Stimulated activated CD4-positive, alpha-beta T cell treated with anti-CD3 and anti-CD28 coated beads, Interleukin-1b, Interleukin-23, amount 100 ng/mL, for 48 hours (primary cell): ENCODE measurements at regions not wholly inside any gene's neighbourhood (a gene's known extent, or its start where the extent isn't known, plus 50 kb on each side); places are given as distances from the start of the nearest gene placed in this dataset.

ENCODE experiments used
- DNase-seq: peaks from one replicate; pipeline ENCODE4 v3.0.0-alpha.2; 2020

GRCh38 chr3:174408310-174408709 lies 450.8 kb upstream of the NAALADL2 start:
- DNase-seq = no peak

- DNase-seq = no peak
Measured at GRCh38 chr3:174409086-174409743, 449.9 kb upstream of the NAALADL2 start.

- DNase-seq = no peak
Measured at GRCh38 chr3:174413062-174413912, 445.8 kb upstream of the NAALADL2 start.

DNA sequence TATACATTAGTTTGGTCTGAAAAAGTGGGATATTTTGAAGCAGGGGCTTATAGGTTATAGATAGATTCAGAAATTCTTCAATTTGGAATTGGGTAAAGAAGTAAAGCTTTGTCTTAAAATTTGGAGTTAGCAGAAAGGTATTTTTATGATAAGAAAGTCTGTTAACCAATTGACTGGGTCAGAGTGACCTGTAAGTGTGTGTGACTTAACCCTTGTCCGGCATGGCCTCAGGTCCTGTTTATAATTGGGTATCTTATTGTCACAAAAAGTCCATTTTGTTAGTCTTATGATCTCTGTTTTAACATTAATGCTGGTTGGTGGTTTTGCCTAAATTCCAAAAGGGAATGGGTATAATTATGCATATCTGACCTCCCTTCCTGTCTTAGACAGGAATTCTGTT lies 444.2 kb upstream of the NAALADL2 start:
- no peak for DNase-seq

DNA sequence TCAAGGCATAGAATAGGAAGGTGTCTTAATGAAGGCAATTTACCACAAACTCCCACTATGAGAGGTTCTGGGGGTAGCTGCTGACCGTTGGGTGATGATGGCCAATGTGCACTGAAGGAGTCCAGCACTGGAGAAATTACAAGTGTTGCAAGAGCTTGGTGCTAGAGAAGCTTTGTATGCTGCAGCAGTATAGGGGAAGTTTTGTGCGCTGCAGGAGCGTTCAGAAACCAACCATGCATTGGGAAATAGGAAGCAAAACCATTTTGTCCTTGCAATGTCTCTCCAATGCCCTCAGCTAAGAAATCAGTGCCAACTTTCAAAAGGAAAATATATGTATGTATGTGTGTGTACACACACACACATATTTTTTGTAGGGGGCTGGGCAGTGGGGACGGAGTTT lies 441.6 kb upstream of the NAALADL2 start:
- no peak for DNase-seq

DNA sequence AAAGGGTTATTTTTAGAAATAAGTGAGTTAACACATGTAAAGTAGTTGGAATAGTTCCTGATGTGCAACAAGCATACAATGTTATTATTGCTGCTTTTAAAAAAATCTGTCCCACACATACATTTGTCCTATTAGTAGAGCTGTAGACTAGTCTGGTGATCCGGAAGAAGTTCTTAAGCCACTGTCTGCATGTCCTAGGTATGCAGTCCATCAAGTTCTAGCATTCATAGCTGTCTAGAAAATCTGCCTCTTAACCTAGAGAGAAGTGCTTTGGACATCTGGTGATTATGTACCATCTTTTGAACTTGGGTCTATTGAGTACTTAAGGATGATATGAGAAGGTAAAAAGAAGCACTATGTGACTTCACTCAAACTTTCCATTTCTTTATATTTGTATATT lies 439.9 kb upstream of the NAALADL2 start:
- no peak for DNase-seq

DNA sequence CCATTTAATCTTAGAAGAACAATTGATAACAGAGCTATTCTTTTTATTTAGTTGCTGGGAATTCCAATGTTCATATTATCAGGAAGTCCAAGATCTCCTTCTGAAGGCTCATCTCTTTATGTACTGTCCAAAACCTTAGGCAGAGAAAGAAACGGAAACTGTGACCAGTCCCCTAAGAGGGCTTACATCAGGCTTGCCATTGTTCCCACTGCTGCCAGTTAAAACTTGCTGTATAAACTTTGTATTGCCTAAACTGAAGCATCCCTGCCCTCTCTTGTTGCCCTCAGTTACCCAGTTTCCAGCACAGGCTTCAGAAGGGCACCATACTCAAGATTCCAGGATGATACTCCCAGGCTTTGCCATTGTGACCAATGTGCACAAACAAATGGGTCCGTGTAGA lies 435.2 kb upstream of the NAALADL2 start:
- DNase-seq = no peak

DNA sequence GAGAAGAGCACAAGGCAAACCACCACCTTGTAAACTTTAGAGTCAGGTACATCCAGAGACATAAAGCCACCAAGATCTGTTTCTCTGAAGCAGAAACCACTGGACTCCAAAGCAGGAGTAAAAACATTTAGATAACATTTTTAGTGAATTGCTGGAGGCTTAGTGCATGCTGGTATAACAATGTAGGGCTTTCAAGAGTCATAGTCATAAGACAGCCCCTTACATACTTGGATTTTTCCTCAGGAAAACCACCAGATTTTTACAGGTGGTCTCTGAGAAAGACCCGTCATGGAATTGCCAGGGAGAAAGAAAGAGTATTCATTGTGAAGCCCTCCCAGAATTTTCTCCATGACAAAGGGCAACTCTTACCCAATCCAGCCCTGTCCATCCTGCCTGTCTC lies 434.5 kb upstream of the NAALADL2 start:
- DNase-seq = no peak

- DNase-seq = no peak
Measured at GRCh38 chr3:174425422-174425821, 433.7 kb upstream of the NAALADL2 start.

DNA sequence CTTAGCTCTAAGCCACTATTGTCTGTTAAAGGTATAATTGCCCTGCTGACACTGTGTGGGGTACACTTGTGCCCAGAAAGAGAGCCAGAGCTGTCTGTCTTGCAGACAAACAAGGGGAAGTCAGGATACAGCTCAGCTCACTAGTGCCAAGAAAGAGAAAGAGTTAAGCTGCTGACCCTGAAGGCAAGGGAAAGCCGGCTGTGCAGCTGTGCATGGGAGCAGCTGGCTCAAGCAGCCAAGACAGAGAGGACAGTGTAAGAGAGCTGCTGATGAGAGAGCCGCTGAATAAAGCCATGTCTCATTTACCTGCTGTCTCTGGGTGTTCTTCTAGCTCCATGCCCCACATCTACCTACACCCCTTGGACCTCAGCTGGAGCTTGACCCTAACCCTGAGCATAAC lies 428.1 kb upstream of the NAALADL2 start:
- DNase-seq = no peak

DNA sequence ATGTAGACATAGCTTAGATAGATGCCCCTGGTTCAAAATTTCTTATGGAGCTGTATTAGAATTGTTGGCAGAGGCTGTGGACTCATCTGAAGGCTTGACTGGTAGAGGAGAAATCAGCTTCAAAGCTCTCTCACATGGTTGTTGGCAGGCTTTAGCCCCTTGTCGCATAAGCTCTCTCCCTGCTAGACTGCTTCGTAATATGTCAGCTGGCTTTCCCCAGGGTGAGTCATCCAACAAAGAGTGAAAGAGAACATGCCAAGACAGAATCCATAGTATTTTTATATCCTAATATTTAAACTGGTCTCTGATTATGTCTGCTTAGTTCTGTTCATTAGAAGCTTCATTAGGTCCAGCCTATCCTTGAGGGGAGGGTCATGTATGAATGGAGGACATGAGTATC lies 427.4 kb upstream of the NAALADL2 start:
- DNase-seq = no peak

DNA sequence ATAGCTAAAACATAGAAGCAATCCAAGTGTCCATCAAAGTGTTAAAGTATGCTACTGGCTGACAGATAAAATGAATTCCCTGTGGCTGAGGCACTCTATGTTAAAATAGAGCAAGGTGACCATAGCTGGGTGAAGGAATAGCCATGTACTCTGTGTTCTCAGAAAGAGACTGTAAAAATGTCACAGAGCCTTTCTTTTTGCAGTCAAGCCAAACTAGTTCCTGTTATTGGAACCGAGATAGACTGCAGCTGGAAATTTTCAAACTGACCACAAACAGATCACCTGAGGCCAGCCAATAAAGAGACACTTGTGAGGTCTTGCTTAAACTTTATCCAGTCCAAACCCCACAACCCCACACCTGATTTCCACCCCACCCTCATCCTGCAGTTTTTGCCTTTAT lies 422.8 kb upstream of the NAALADL2 start:
- no peak for DNase-seq

- no peak for DNase-seq
Measured at GRCh38 chr3:174438501-174439145, 420.5 kb upstream of the NAALADL2 start.

- DNase-seq = no peak
Measured at GRCh38 chr3:174439331-174440252, 419.5 kb upstream of the NAALADL2 start.

- DNase-seq = no peak
Measured at GRCh38 chr3:174440253-174440701, 418.9 kb upstream of the NAALADL2 start.

DNA sequence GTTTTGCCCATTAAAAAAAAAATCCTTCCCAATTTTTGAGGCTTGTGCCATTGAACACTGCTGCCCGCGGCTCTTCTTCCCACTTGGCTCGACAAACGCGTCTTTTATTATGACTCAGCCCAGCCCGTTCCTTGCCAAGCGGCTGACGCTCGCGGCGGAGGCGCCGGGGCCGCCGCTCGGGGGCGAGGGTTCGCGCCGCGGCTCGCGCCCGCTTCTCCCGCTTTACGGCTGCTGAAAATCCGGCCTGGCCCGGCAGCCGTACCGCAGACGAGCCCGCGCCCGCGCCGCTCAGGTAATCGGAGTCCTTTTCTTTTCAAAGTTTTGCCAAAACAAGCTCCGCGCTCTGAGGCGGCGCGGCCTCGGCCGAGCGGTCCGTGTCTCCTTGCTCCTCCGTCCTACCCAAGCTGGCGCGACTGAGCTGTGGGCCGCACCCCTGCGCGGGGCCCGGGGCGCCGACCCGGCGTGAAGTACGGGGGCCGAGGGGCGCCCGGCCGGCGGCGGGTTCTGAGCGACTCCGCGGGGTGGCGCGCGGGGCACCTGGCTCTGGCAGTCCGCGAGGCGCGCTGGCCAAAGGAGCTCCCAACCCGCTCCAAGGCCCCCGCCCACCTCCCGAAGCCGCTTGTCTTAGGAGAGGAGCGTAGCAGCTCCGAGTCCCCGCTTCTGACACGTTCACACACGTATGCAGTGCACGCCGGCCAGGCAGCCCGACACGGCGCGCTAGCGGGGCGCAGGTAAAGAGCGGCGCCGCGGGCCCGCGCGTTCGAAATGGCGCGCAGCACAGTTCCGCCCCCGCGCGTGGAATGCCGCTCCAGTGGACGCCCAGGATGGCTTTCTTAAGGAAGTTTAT lies 418.2 kb upstream of the NAALADL2 start:
- DNase-seq = peak; percentile 65

DNA sequence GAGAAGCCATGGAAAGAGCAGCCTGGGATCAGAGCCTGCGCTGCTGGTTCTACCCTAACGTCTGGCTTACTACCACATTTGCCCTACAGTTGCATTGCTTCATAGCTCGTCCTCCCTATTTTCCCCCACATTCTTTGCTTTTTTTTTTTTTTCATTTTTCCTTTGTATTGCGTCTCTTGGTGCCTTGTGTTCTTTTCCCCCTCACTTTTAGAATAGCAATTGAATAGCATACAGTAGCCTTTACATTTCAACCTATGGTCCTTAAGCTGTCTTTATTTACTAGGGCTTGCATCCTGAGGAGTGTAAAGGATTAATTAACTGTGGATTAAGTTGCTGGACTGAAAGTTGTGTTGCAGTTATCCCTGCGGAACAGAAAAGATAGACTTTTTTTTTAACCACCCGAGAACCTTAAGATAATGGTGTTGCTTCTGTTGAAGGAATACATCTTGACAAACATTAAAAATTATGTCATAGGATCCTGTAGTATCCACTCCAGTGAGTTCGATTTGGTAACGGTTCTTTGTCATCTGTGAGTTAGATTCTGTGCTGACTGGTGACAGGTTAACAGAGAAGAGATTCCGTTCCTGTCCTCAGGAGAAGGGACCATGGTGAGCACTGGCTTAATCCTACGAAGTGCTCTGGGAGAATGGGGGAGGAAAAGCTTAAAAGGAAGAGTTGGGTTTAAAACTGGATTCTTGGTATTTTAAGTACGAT lies 417.4 kb upstream of the NAALADL2 start:
- DNase-seq = no peak

DNA sequence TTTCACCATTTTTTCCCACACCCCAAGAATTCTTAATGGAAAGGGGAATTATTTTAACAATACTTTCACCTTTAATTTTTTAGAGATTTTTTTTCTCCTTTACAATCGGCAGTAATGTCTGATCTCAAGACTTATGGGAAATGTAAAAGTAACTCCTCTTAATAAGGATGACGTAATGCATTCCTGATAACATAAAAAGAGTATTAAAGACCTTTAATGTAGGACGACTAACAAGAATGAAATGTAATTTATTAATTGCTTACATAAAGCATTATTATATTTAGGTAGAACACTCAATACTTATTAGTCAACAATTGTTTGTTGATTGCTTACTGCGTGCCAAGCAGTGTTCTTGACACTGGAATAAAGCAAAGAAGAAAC lies 416.8 kb upstream of the NAALADL2 start:
- DNase-seq = no peak

GRCh38 chr3:174444391-174444790 lies 414.7 kb upstream of the NAALADL2 start:
- no peak for DNase-seq

DNA sequence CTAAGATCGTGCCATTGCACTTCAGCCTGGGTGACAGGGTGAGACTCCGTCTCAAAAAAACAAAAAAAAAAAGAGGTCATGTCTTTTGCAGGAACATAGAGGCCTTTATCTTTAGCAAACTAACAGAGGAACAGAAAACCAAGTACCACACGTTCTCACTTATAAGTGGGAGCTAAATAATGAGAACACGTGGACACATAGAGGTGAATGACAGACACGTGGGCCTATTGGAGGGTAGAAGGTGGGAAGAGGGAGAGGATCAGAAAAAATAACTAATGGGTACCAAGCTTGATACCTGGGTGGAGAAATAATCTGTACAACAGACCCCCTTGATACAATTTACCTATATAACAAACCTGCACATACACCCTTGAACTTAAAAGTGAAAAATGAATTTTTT lies 401.4 kb upstream of the NAALADL2 start:
- no peak for DNase-seq

DNA sequence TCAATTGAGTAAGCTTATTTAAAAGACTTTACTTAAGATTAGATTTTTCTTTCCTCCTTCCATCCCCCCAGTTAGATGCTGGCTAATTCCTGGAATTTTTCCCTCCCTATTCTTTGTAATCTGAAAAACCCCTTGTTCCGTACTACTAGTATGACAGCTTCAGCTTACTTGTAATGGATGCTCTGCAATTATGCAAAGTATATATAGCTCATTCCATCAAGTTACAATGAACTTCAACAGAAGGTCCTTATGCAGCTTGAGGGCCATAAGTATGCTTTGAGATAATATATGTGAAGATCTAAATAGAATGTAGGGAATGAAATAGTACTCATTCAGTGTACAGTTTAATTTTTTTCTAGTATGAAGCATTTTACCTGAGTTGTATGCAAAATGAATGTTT lies 398.3 kb upstream of the NAALADL2 start:
- no peak for DNase-seq
